Mucosa of descending colon (tissue), 3 donors: ENCODE measurements at regions not wholly inside any gene's neighbourhood (a gene's known extent, or its start where the extent isn't known, plus 50 kb on each side); places are given as distances from the start of the nearest gene placed in this dataset.

Experiments
- ATAC-seq: fragments of 200-7000 bp; cut with Tn5 transposase; one replicate; pipeline ENCODE4 v1.9.1; 2020; ENCODE audit warnings: mild to moderate bottlenecking, moderate library complexity
- DNase-seq, 3 donors: peaks; one replicate each; pipeline ENCODE4 v3.0.0-alpha.2; 2020
- H3K36me3 ChIP-seq: fragments of 200-600 bp; one replicate; pipeline ENCODE4 v1.8.0; 2021; ENCODE audit warnings: low read depth, mild to moderate bottlenecking
- H3K4me1 ChIP-seq: fragments of 200-600 bp; one replicate; pipeline ENCODE4 v1.8.0; 2021; ENCODE audit warnings: low read depth, mild to moderate bottlenecking
- H3K4me3 ChIP-seq: fragments of 200-600 bp; one replicate; pipeline ENCODE4 v1.8.0; 2021; ENCODE audit warnings: mild to moderate bottlenecking
- H3K9me3 ChIP-seq: fragments of 200-600 bp; one replicate; pipeline ENCODE4 v1.8.0; 2021; ENCODE audit warnings: mild to moderate bottlenecking
- intact Hi-C, 2 donors: fragments of 100-400 bp; cut with DNase I in 1 of 2; cut with micrococcal nuclease in 1 of 2; formaldehyde crosslinking; loops; one replicate each; pipeline versions ENCODE4 v1.11.0 to v1.11.1; 2022; cut with DNase I, micrococcal nuclease
- TF ChIP-seq, protein P1 (sequence below): fragments of 200-600 bp; IDR thresholded peaks from one replicate; pipeline ENCODE4 v1.8.0; 2022; ENCODE audit warnings: antibody characterized with exemption, mild to moderate bottlenecking
- donor health status: DM: no; HTN: no; CAD: no; lungs with moderate emphysema.
- donor health status: DM: no; HTN: no; CAD: no.
- donor health status: DM: no; HTN: yes; CAD: no.

DNA sequence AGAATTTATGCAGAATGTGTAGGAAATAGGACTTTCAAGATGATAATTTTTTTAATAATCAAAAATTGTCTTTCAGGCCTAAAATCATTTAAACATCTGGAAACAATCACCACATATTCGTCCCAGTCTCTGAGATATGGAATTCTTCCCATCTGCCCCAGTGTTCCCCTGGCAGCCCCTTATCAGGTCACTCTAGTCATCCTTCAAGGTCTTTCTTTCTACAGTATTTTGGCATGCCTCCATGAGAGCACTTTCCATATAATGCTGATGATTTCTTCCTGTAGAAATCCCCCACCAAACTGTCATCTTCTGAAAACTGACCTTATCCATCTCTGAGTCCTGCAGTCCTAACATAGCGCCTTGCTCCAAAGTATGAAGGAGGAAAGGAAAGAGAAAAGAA lies 422.1 kb downstream of the RPS29 start:
- DNase-seq (no peak), ATAC-seq (no peak)
- intact Hi-C loops, result no loop called here
- TF ChIP-seq, protein P1, sequence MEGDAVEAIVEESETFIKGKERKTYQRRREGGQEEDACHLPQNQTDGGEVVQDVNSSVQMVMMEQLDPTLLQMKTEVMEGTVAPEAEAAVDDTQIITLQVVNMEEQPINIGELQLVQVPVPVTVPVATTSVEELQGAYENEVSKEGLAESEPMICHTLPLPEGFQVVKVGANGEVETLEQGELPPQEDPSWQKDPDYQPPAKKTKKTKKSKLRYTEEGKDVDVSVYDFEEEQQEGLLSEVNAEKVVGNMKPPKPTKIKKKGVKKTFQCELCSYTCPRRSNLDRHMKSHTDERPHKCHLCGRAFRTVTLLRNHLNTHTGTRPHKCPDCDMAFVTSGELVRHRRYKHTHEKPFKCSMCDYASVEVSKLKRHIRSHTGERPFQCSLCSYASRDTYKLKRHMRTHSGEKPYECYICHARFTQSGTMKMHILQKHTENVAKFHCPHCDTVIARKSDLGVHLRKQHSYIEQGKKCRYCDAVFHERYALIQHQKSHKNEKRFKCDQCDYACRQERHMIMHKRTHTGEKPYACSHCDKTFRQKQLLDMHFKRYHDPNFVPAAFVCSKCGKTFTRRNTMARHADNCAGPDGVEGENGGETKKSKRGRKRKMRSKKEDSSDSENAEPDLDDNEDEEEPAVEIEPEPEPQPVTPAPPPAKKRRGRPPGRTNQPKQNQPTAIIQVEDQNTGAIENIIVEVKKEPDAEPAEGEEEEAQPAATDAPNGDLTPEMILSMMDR, result no peak
- H3K4me1 ChIP-seq, result no peaks in the 10 kb centered on the region
- H3K4me3 ChIP-seq, result no peak overlapping the region
- no peaks in the 10 kb centered on the region for H3K9me3 ChIP-seq
- no peaks in the 10 kb centered on the region for H3K36me3 ChIP-seq

DNA sequence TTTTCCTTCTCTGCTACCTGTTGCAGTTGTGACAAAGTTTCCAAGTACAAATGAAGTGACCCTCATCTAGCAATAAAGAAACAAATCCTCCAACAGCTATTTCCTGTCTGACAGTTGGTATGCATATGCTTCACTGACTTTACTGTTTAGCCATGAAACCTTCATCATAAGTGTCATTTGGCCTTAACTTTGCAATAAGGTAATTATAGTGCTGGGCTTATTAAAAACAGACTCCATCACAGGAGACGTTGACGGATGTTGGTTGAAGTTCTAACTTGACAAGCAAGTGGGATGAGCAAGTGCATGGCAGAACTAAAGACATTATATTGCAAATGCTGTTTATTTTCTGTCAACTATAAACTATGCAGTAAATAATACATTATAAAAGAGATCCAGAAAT lies 425.2 kb downstream of the RPS29 start:
- Histone ChIP-seq H3K36me3 (no peaks in the 10 kb centered on the region), H3K4me3 (no peak overlapping the region), H3K4me1 (no peaks in the 10 kb centered on the region), H3K9me3 (no peaks in the 10 kb centered on the region)
- ATAC-seq (no peak), DNase-seq (no peak)
- TF ChIP-seq, protein P1, result no peak
- intact Hi-C loops, result no loop called here

DNA sequence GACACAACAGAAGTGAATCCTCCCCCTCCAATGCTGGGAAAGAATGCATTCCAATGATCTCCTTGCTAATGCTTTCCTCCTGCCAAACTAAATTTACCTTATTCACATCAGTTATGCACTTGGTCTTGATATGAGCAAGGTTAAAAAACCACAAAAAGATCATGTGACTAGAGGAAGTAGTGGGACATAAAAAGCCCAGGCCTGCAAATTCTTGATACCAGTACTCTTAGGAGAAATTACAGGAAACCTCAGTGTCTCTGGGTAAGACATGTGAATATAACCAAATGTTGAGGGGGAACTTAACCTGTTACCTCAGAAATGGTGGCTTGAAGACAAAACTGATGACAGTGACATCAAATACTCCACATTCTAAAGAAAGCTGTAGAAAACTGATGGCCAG lies 427.1 kb downstream of the RPS29 start:
- Histone ChIP-seq H3K4me3 (no peak overlapping the region), H3K9me3 (no peaks in the 10 kb centered on the region), H3K36me3 (no peaks in the 10 kb centered on the region), H3K4me1 (no peaks in the 10 kb centered on the region)
- TF ChIP-seq, protein P1, result no peak
- ATAC-seq, result no peak
- DNase-seq, result no peak
- intact Hi-C loops, result no loop called here

DNA sequence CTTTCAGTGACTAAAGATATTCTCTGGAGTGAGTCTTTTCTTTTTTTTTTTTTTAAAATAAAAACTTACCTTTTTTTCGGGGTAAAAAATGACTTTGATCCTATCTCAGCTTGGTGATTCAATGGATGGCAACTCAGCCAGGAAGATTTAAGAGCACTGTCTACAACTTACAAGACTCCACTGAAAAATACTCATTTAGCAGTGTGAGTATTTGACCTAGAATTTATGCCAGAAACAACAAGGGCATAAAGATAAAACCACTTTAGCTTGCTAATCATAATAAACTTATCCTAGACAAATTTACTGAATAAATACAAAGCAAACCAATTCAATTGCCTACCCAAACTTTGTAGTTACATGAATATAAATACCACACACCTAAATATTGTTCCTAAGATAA lies 446.6 kb downstream of the RPS29 start:
- ATAC-seq, result no peak

DNA sequence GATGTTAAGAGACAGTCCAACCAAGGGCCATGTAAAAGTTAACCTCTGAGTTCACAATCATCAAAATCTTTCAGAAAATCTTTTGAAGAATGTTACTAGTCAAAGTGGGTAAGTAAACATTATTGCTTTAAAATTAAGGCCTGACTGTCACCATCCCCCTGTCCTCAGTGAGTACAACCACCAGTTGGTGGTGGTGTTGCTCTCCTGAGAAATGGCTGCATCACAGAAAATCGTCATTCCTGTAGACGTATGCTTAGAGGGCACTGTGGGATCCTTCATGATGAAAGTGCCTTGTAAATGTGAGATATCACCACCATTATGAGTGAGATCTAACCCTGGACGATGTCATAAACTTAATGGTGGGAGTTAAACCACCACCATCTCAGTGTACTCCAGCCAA lies 451.2 kb downstream of the RPS29 start:
- H3K4me3 ChIP-seq, result no peak overlapping the region
- intact Hi-C loops, result no loop called here

More for the DNA sequence above, 446.6 kb downstream of the RPS29 start:
- Histone ChIP-seq H3K4me1 (no peaks in the 10 kb centered on the region), H3K9me3 (no peaks in the 10 kb centered on the region), H3K36me3 (no peaks in the 10 kb centered on the region), H3K4me3 (no peak overlapping the region)
- TF ChIP-seq, protein P1, result no peak
- no peak for DNase-seq
- intact Hi-C loops, result no loop called here

More for the DNA sequence above, 451.2 kb downstream of the RPS29 start:
- no peaks in the 10 kb centered on the region for H3K36me3 ChIP-seq
- TF ChIP-seq, protein P1, result no peak
- ATAC-seq (no peak), DNase-seq (no peak)
- no peaks in the 10 kb centered on the region for H3K4me1 ChIP-seq
- peaks cover 2% of the 10 kb centered on the region for H3K9me3 ChIP-seq
